ENCODE measurements at regions not wholly inside any gene's neighbourhood (a gene's known extent, or its start where the extent isn't known, plus 50 kb on each side); places are given as distances from the start of the nearest gene placed in this dataset.

GRCh38 chr16:79402356-79402755 lies 198.2 kb downstream of the MAF start:
- no peak for TF ChIP-seq CTCF (IDR thresholded peaks at IDR 0.05; ENCODE audit: borderline replicate concordance, extremely low read depth, low read length, poor library complexity, severe bottlenecking)
- TF ChIP-seq EZH2 (IDR thresholded peaks at IDR 0.05; ENCODE audit: borderline replicate concordance, low read depth, low read length, severe bottlenecking) = no peak

Measured in DND-41 (cell line).